Panc1 (cell line): ENCODE measurements at regions not wholly inside any gene's neighbourhood (a gene's known extent, or its start where the extent isn't known, plus 50 kb on each side); places are given as distances from the start of the nearest gene placed in this dataset.

Source experiments
- ATAC-seq: fragments of 200-7000 bp; cut with Tn5 transposase; 2 replicates; pipeline ENCODE4 v1.9.1; 2020; ENCODE audit warnings: mild to moderate bottlenecking, moderate library complexity
- BruUV-seq: library from RNA; stranded (reverse); fragments of 400-500 nt; replicated peaks from 2 replicates; lab custom pipeline; 2021; lab: Mats Ljungman, UMichigan
- CTCF ChIA-PET: fragments of 300-600 bp; sonication (Branson Sonifier 250); formaldehyde crosslinking; loops from one replicate; lab custom pipeline; 2022; ENCODE audit warnings: antibody characterized with exemption; lab: Charles Lee
- POLR2A ChIA-PET: fragments of 300-600 bp; sonication (Branson Sonifier 250); formaldehyde crosslinking; loops from one replicate; lab custom pipeline; 2022; ENCODE audit warnings: antibody characterized with exemption; lab: Charles Lee
- DNase-seq: peaks from one replicate; pipeline ENCODE4 v3.0.0-alpha.2; 2010; ENCODE audit warnings: low read depth, low spot score
- H3K27ac ChIP-seq: 2 replicates; pipeline ENCODE4 v1.5.1; 2011; ENCODE audit warnings: mild to moderate bottlenecking, low read length, inconsistent platforms
- H3K27me3 ChIP-seq: fragments of 200-500 bp; sonication (Bioruptor generic); 2 replicates; pipeline ENCODE4 v1.6.0; 2014; ENCODE audit warnings: low read length, inconsistent platforms; ENCODE audit not compliant: control insufficient read depth, insufficient read depth
- H3K36me3 ChIP-seq: fragments of 200-500 bp; sonication (Bioruptor generic); 2 replicates; pipeline ENCODE4 v1.5.1; 2014; ENCODE audit warnings: inconsistent platforms, mild to moderate bottlenecking, low read length, moderate library complexity; ENCODE audit not compliant: control insufficient read depth, insufficient read depth
- H3K4me1 ChIP-seq: 2 replicates; pipeline ENCODE4 v1.5.1; 2011; ENCODE audit warnings: inconsistent platforms, mild to moderate bottlenecking, low read length, moderate library complexity; ENCODE audit not compliant: control insufficient read depth, insufficient read depth
- H3K4me3 ChIP-seq, 2 experiments: 2 replicates each; pipeline ENCODE4 v1.5.1; 2011 to 2012; ENCODE audit warnings: low read depth in 2 of 2, low read length in 2 of 2, mild to moderate bottlenecking in 2 of 2, inconsistent platforms in 1 of 2, moderate library complexity in 1 of 2
- H3K9me3 ChIP-seq: fragments of 200-500 bp; sonication (Bioruptor generic); 2 replicates; pipeline ENCODE4 v1.5.1; 2014; ENCODE audit warnings: low read depth, mild to moderate bottlenecking, inconsistent platforms, low read length, moderate library complexity; ENCODE audit not compliant: control insufficient read depth, insufficient read depth
- CTCF ChIP-seq: fragments of 450-650 bp; IDR thresholded peaks from 2 replicates; pipeline ENCODE4 v1.5.1; 2017; ENCODE audit warnings: mild to moderate bottlenecking
- POLR2AphosphoS5 ChIP-seq: IDR thresholded peaks from 2 replicates; pipeline ENCODE4 v1.6.1; 2012; ENCODE audit warnings: mild to moderate bottlenecking, low read depth, low read length, moderate library complexity
- REST ChIP-seq, 2 experiments: IDR thresholded peaks; 2 replicates each; pipeline ENCODE4 v1.6.1; 2011 to 2012; ENCODE audit warnings: low read depth in 2 of 2, control low read depth in 1 of 2, low read length in 1 of 2, mild to moderate bottlenecking in 1 of 2, moderate library complexity in 1 of 2; ENCODE audit not compliant: insufficient read depth in 1 of 2
- SIN3A ChIP-seq: IDR thresholded peaks from 2 replicates; pipeline ENCODE4 v1.6.1; 2012; ENCODE audit warnings: low read depth, mild to moderate bottlenecking, low read length, moderate library complexity, borderline replicate concordance; ENCODE audit not compliant: insufficient read depth
- TCF7L2 ChIP-seq: IDR thresholded peaks from 2 replicates; pipeline ENCODE4 v1.6.1; 2011; ENCODE audit warnings: mild to moderate bottlenecking, low read depth, low read length, inconsistent platforms
- in situ Hi-C: cut with HindIII; loops from 2 replicates; pipeline ENCODE4 v1.10.0; 2016; ENCODE audit warnings: low sequenced_read_pairs, low pct_unique_long_range_greater_than_20kb
- intact Hi-C: fragments of 100-400 bp; cut with micrococcal nuclease; formaldehyde crosslinking; loops from one replicate; pipeline ENCODE4 v1.10.0; 2022; ENCODE audit not compliant: unreplicated experiment

GRCh38 chrX:20527041-20527440 lies 260.3 kb upstream of the RPS6KA3 start:
- in situ Hi-C loops (no loop called here), intact Hi-C loops (loop anchor here (10.0 kb wide), 1 partner anchor 1198 kb away; no protein-coding TSS in a partner anchor)
- Histone ChIP-seq H3K27me3 (no peaks in the 10 kb centered on the region), H3K4me1 (no peaks in the 10 kb centered on the region), H3K4me3 (no peak overlapping the region), H3K27ac (no peak overlapping the region), H3K36me3 (no peaks in the 10 kb centered on the region), H3K9me3 (no peaks in the 10 kb centered on the region)
- TF ChIP-seq TCF7L2 = no peak
- no peak for TF ChIP-seq SIN3A
- TF ChIP-seq POLR2AphosphoS5 = no peak
- no peak for TF ChIP-seq REST (IDR thresholded peaks at IDR 0.05; ENCODE audit: insufficient read depth in 1 of 2, low read depth in 2 of 2, low read length in 1 of 2)
- no peak for TF ChIP-seq CTCF
- BruUV-seq = no TSS peak
- POLR2A ChIA-PET = no interaction called here
- CTCF ChIA-PET = no interaction called here
- ATAC-seq (no peak), DNase-seq (no peak)

- no peak for TF ChIP-seq CTCF
- BruUV-seq = no TSS peak
- H3K4me3 ChIP-seq = no peak overlapping the region
- intact Hi-C loops = loop anchor here (10.0 kb wide), 1 partner anchor 1201 kb away; no protein-coding TSS in a partner anchor
- H3K27me3 ChIP-seq = no peaks in the 10 kb centered on the region
- ATAC-seq (no peak), DNase-seq (no peak)
- no peaks in the 10 kb centered on the region for H3K9me3 ChIP-seq
- in situ Hi-C loops = no loop called here
- POLR2A ChIA-PET = no interaction called here
- H3K36me3 ChIP-seq = no peaks in the 10 kb centered on the region
- H3K4me1 ChIP-seq = no peaks in the 10 kb centered on the region
- CTCF ChIA-PET = no interaction called here
- no peak overlapping the region for H3K27ac ChIP-seq
These were observed 257.1 kb upstream of the RPS6KA3 start for GRCh38 chrX:20523626-20524312.
